D721Med (cell line): ENCODE measurements at regions not wholly inside any gene's neighbourhood (a gene's known extent, or its start where the extent isn't known, plus 50 kb on each side); places are given as distances from the start of the nearest gene placed in this dataset.
A peak's percentile ranks its signal among the peaks of the same experiment; 100 is the strongest.

Experiments
- DNase-seq: peaks from one replicate; pipeline ENCODE4 v3.0.0; 2011; ENCODE audit warnings: low spot score; ENCODE audit not compliant: insufficient read length
- FAIRE-seq: peaks from 2 replicates; lab custom pipeline; 2011; peaks lifted over from hg19 to GRCh38; lab: Jason Lieb, UNC
- TF ChIP-seq, protein P1 (sequence below): IDR thresholded peaks from 2 replicates; pipeline ENCODE4 v1.5.1; 2012; ENCODE audit warnings: mild to moderate bottlenecking, control low read depth; ENCODE audit not compliant: insufficient read depth; ENCODE audit errors: missing control alignments

DNA sequence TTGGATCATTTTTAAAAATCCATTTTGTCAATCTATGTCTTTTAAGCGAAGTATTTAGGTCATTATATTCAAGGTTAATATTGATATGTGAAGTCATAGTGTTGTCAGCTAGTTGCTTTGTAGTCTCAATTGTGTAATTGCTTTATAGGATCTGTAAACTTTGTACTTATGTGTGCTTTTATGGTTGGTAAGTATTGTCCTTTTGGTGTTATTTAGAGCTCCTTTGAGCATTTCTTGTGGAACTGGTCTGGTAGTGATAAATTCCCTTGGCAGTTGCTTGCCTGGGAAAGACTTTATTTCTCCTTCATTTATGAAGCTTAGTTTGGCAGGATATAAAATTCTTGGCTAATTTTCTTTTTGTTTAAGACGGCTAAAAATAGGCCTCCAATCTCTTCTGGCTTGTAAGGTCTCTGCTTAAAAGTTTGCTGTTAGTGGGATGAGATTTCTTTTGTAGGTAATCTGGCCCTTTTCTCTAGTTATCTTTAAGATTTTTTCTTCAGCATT is 368.8 kb downstream of the SPRY2 start:
- FAIRE-seq, result no peak

DNA sequence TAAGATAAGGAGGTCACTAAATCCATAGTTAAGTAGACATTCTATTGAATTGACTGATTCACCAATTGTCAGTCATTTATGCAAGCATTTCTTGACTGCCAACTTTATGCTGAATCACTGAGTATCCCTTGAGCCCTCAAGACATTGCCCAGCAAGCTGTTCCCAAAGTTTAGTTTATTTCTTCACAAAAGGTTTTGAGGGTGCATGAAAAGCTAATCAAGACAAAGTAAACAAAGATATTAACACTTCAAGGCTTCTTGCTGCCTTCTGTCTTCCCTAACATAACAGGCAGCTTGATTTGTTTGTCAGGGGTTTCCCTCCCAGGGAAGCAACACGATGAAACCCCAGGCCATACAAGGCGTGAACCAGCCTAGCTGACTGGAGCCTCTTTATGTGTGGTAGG is 374.4 kb downstream of the SPRY2 start:
- TF ChIP-seq, protein P1, sequence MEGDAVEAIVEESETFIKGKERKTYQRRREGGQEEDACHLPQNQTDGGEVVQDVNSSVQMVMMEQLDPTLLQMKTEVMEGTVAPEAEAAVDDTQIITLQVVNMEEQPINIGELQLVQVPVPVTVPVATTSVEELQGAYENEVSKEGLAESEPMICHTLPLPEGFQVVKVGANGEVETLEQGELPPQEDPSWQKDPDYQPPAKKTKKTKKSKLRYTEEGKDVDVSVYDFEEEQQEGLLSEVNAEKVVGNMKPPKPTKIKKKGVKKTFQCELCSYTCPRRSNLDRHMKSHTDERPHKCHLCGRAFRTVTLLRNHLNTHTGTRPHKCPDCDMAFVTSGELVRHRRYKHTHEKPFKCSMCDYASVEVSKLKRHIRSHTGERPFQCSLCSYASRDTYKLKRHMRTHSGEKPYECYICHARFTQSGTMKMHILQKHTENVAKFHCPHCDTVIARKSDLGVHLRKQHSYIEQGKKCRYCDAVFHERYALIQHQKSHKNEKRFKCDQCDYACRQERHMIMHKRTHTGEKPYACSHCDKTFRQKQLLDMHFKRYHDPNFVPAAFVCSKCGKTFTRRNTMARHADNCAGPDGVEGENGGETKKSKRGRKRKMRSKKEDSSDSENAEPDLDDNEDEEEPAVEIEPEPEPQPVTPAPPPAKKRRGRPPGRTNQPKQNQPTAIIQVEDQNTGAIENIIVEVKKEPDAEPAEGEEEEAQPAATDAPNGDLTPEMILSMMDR, result no peak
- no peak for DNase-seq
- FAIRE-seq, result peak; percentile 67

More for the DNA sequence above, 368.8 kb downstream of the SPRY2 start:
- DNase-seq, result no peak
- TF ChIP-seq, protein P1, result no peak

DNA sequence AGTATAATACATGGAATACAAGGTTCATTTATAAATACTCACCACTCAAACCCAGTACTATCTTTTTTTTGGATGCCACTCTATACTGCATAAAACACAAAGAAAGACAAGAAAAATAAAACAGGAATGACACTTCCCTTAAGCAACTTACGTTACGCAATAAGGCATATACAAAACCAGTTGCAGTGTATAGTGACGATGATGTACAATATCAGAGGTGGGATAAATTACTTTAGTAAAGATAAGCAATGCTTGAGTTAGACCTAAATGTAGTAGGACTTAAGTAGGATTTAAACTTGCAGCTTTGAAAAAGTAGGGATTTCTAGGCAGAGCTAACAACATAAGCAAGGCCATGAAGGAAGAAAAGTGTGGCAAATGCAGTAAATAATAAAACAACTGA is 374.9 kb downstream of the SPRY2 start:
- peak; percentile 6 for FAIRE-seq
- DNase-seq, result no peak

DNA sequence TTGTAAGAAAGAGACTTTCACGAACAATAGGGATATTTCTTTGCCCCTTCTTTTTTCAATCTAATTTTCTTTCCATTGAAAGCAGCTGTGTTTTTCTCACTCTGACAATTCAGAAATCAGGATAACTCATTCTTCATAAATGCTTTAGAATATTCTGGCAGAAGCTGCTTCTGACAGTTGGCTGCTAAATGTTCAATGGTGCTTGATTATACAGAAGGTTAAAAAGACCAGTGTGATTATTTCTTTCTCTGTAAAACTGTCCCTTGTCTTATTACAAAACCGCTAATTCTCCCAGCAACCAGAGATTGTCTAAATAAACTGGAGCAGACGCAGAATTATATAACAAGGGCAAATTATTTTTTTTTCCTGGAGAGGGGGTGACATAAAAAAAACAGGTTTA is 394.4 kb downstream of the SPRY2 start:
- DNase-seq, result no peak
- TF ChIP-seq, protein P1, result no peak
- no peak for FAIRE-seq

More for the DNA sequence above, 374.9 kb downstream of the SPRY2 start:
- TF ChIP-seq, protein P1, result no peak

DNA sequence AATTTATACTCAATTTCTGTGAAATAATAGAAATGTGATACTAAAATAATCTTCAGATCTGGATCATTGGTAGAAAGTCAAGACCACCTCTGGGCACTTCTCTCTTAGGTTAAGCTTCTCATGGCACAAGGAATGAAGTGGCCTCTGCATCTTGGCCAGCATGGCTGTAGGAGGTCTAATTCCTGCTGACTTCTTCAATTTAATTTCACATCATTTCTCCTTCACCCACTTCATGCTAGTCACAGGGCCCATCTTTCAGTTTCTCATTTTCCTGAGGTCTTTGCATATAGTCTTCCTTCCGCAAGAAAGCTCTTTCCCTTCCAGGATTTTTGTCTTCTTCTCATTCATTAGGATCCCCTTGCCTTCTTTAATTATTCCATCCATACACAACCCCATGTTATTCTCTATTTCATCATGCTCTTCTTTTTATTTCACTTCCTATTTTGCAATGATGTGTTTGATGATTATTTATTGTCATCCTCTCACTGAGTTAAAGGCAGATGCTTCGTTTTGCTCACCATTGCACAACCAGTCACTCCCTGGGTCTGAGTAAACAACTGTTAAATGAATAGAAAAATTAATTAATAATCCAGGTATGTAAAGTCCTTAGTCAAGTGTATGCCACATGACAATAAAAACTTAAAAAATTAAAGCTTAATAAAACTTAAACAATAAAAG is 397.4 kb downstream of the SPRY2 start:
- DNase-seq (no peak), FAIRE-seq (no peak)
- TF ChIP-seq, protein P1, result no peak

DNA sequence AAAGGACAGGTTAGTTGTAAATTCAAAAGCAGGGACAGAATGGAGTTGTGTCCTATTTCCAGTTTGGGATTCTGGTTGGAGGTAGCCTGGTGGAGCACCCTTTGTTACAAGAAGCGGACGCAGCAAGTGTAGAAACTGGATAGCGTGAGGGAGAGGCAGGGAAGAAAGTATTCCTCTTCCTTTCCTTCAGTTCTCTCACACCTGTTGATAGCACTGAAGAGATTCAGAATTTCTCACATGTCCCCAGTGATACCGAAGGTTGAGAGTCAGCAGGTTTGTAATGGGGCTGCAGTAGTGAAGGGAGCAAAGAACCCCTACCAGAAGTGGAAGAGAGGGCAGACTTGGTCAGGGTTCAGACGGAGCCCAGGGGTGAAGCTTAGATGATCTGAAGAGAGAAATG is 399.2 kb downstream of the SPRY2 start:
- no peak for DNase-seq
- no peak for FAIRE-seq
- TF ChIP-seq, protein P1, result no peak

DNA sequence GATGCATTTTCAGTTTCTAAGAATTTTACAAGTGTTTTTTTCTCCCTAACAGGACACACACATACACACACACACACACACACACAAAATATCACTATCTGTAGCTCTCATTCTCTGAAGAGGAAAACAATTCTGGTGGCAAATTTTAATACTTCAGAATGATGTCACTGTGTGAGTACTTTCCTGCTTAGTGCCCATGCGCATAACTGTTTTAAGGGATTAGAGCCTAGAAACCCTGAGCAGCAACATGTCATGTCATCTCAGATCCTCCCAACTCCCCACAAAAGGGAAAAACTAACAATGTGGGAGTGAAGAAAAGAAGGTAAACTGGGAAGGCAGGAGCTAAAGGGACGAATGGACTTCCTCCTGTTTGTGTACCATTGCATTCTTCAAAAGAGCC is 401.2 kb downstream of the SPRY2 start:
- peak; percentile 72 for FAIRE-seq
- TF ChIP-seq, protein P1, result no peak
- DNase-seq, result no peak
